ENCODE measurements at regions not wholly inside any gene's neighbourhood (a gene's known extent, or its start where the extent isn't known, plus 50 kb on each side); places are given as distances from the start of the nearest gene placed in this dataset.

- no peak for TF ChIP-seq CTCF (IDR thresholded peaks at IDR 0.05; ENCODE audit: poor library complexity)
- TF ChIP-seq EZH2 (IDR thresholded peaks at IDR 0.05; ENCODE audit: borderline replicate concordance) = no peak
Measured at GRCh38 chr13:99686944-99687411, 185.7 kb downstream of the TM9SF2 start.

All from hepatocyte (in vitro differentiated cells).